Neural cell (in vitro differentiated cells): ENCODE measurements at regions not wholly inside any gene's neighbourhood (a gene's known extent, or its start where the extent isn't known, plus 50 kb on each side); places are given as distances from the start of the nearest gene placed in this dataset.

Experiments used
- EP300 ChIP-seq: fragments of 450-650 bp; conservative IDR thresholded peaks from 2 replicates; pipeline ENCODE4 v1.6.1; 2014; ENCODE audit warnings: antibody characterized with exemption, mild to moderate bottlenecking, moderate library complexity; ENCODE audit not compliant: poor library complexity, severe bottlenecking
- EZH2 ChIP-seq: fragments of 200-600, 300-800 bp; shearing (Covaris generic), sonication (generic); IDR thresholded peaks from 2 replicates; pipeline ENCODE4 v1.6.1; 2014; ENCODE audit warnings: antibody characterized with exemption, low read length, borderline replicate concordance, mild to moderate bottlenecking; ENCODE audit not compliant: insufficient read depth, poor library complexity, severe bottlenecking
- MXI1 ChIP-seq: fragments of 450-650 bp; conservative IDR thresholded peaks from 2 replicates; pipeline ENCODE4 v1.6.1; 2014; ENCODE audit warnings: antibody characterized with exemption, mild to moderate bottlenecking; ENCODE audit not compliant: poor library complexity, severe bottlenecking
- POLR2AphosphoS5 ChIP-seq: IDR thresholded peaks from 2 replicates; pipeline ENCODE4 v1.6.1; 2012
- RAD21 ChIP-seq: fragments of 450-650 bp; conservative IDR thresholded peaks from 2 replicates; pipeline ENCODE4 v1.6.1; 2014; ENCODE audit warnings: antibody characterized with exemption, mild to moderate bottlenecking, moderate library complexity
- TAF1 ChIP-seq: IDR thresholded peaks from 2 replicates; pipeline ENCODE4 v1.6.1; 2012; ENCODE audit warnings: low read depth
- TF ChIP-seq, protein P1 (sequence below): fragments of 450-650 bp; IDR thresholded peaks from 2 replicates; pipeline ENCODE4 v1.5.1; 2014; ENCODE audit warnings: antibody characterized with exemption, mild to moderate bottlenecking, moderate library complexity; ENCODE audit not compliant: poor library complexity, severe bottlenecking

DNA sequence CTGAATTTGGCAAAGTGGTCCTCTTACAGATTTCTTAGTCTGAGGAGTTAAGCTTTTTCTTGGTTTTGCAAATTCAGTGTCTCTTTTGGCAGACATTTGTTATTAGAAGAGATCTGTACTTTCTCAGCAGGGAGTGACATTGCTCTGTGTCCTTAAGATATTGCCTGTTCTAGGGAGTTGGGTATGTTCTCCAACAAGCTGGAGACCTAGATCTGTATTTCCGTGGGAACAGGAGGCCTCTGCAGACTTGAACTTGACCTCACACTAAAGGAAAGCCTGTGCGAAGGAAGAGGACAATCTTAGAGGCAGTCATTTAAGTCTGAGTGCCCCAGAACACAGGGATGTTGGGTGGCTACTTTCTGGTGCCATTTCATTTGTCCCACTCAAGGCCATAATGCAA, 107.0 kb upstream of the ATP8B1 start:
- TF ChIP-seq, protein P1, sequence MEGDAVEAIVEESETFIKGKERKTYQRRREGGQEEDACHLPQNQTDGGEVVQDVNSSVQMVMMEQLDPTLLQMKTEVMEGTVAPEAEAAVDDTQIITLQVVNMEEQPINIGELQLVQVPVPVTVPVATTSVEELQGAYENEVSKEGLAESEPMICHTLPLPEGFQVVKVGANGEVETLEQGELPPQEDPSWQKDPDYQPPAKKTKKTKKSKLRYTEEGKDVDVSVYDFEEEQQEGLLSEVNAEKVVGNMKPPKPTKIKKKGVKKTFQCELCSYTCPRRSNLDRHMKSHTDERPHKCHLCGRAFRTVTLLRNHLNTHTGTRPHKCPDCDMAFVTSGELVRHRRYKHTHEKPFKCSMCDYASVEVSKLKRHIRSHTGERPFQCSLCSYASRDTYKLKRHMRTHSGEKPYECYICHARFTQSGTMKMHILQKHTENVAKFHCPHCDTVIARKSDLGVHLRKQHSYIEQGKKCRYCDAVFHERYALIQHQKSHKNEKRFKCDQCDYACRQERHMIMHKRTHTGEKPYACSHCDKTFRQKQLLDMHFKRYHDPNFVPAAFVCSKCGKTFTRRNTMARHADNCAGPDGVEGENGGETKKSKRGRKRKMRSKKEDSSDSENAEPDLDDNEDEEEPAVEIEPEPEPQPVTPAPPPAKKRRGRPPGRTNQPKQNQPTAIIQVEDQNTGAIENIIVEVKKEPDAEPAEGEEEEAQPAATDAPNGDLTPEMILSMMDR = no peak
- TF ChIP-seq RAD21 (no peak), TAF1 (no peak), MXI1 (no peak), EP300 (no peak), EZH2 (no peak), POLR2AphosphoS5 (no peak)
